ENCODE measurements at regions not wholly inside any gene's neighbourhood (a gene's known extent, or its start where the extent isn't known, plus 50 kb on each side); places are given as distances from the start of the nearest gene placed in this dataset.

- no peak for ATAC-seq
- DNase-seq = no peak
Measured at GRCh38 chr7:156479596-156479995, 161.0 kb upstream of the RNF32 start.

- ATAC-seq = no peak
- DNase-seq = no peak
Measured at GRCh38 chr7:156478486-156478885, 162.1 kb upstream of the RNF32 start.

- DNase-seq = no peak
- no peak for ATAC-seq
Measured at GRCh38 chr7:156475666-156476065, 164.9 kb upstream of the RNF32 start.

GRCh38 chr7:156475179-156475578 lies 165.4 kb upstream of the RNF32 start:
- ATAC-seq (no peak), DNase-seq (no peak)

GRCh38 chr7:156474241-156474743 lies 166.3 kb upstream of the RNF32 start:
- ATAC-seq (no peak), DNase-seq (no peak)

GRCh38 chr7:156473476-156474240 lies 166.9 kb upstream of the RNF32 start:
- DNase-seq (peak; percentile 36), ATAC-seq (no peak)

- DNase-seq (no peak), ATAC-seq (no peak)
Measured at GRCh38 chr7:156472267-156472666, 168.3 kb upstream of the RNF32 start.

- DNase-seq (no peak), ATAC-seq (no peak)
Measured at GRCh38 chr7:156470399-156471320, 169.9 kb upstream of the RNF32 start.

- ATAC-seq (no peak), DNase-seq (no peak)
Measured at GRCh38 chr7:156466955-156467625, 173.5 kb upstream of the RNF32 start.

GRCh38 chr7:156466272-156466671 lies 174.3 kb upstream of the RNF32 start:
- ATAC-seq (no peak), DNase-seq (no peak)

- no peak for DNase-seq
Measured at GRCh38 chr7:156465186-156465585, 175.4 kb upstream of the RNF32 start.

GRCh38 chr7:156464339-156464738 lies 176.2 kb upstream of the RNF32 start:
- no peak for DNase-seq
- ATAC-seq = no peak

More at GRCh38 chr7:156465186-156465585, 175.4 kb upstream of the RNF32 start:
- peak; percentile 28 for ATAC-seq

GRCh38 chr7:156463280-156463679 lies 177.3 kb upstream of the RNF32 start:
- no peak for ATAC-seq
- no peak for DNase-seq

- no peak for ATAC-seq
Measured at GRCh38 chr7:156461881-156462665, 178.5 kb upstream of the RNF32 start.

GRCh38 chr7:156460858-156461627 lies 179.5 kb upstream of the RNF32 start:
- ATAC-seq (no peak), DNase-seq (no peak)

More at GRCh38 chr7:156461881-156462665, 178.5 kb upstream of the RNF32 start:
- no peak for DNase-seq

GRCh38 chr7:156459582-156459981 lies 181.0 kb upstream of the RNF32 start:
- DNase-seq (no peak), ATAC-seq (peak; percentile 16)

- DNase-seq = no peak
- ATAC-seq = no peak
Measured at GRCh38 chr7:156459067-156459466, 181.5 kb upstream of the RNF32 start.

GRCh38 chr7:156458011-156458410 lies 182.6 kb upstream of the RNF32 start:
- ATAC-seq (no peak), DNase-seq (no peak)

GRCh38 chr7:156456503-156457115 lies 184.0 kb upstream of the RNF32 start:
- DNase-seq = no peak
- no peak for ATAC-seq

GRCh38 chr7:156456032-156456431 lies 184.5 kb upstream of the RNF32 start:
- no peak for ATAC-seq
- DNase-seq = no peak

Data from stimulated activated naive CD8-positive, alpha-beta T cell treated with anti-CD3 and anti-CD28 coated beads, Interleukin-15, Interleukin-2, amounts not matched to agents 100 U/mL and 50 U/mL, for 24 hours (primary cell).